ENCODE measurements at regions not wholly inside any gene's neighbourhood (a gene's known extent, or its start where the extent isn't known, plus 50 kb on each side); places are given as distances from the start of the nearest gene placed in this dataset.

DNA sequence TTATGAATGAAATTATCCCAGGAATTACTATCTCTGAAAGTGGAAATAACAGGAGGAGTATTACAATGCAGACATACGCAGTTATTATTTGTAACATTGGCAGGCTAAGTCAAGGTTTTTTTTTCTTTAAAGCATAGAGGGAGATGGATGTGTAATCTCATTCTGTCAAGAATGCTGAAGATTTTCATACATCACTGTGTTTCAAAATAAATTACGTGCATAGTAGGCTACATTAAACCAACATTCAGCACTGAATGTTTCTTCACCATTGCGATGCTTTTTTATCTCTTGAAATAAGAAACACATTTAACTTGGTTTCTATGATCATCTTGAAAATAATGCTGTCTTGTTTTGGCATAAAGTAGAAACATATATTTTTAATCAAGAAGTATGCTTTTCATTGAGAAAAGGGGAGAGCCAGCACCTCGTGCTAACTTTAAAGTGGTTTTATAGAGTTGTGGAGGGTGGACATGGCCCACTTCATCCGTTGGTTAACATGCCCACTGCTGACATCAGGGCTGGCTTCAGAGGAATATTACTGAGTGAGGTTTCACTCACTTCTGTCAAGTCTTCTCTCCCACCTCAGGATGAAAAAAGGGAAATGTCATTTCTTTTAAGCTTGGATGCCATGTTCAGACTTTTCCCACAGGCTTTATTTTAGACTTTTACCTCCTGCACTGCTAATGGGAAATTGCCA lies 203.6 kb upstream of the MEF2C start:
- H3K27ac ChIP-seq = no peak overlapping the region
- H3K4me1 ChIP-seq = no peaks in the 10 kb centered on the region
- no peak for DNase-seq (ENCODE audit: extremely low spot score in 2 of 2)
- no peaks in the 10 kb centered on the region for H3K36me3 ChIP-seq
- TF ChIP-seq, protein P1, sequence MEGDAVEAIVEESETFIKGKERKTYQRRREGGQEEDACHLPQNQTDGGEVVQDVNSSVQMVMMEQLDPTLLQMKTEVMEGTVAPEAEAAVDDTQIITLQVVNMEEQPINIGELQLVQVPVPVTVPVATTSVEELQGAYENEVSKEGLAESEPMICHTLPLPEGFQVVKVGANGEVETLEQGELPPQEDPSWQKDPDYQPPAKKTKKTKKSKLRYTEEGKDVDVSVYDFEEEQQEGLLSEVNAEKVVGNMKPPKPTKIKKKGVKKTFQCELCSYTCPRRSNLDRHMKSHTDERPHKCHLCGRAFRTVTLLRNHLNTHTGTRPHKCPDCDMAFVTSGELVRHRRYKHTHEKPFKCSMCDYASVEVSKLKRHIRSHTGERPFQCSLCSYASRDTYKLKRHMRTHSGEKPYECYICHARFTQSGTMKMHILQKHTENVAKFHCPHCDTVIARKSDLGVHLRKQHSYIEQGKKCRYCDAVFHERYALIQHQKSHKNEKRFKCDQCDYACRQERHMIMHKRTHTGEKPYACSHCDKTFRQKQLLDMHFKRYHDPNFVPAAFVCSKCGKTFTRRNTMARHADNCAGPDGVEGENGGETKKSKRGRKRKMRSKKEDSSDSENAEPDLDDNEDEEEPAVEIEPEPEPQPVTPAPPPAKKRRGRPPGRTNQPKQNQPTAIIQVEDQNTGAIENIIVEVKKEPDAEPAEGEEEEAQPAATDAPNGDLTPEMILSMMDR (IDR thresholded peaks at IDR 0.05) = no peak
- TF ChIP-seq POLR2AphosphoS5 (IDR thresholded peaks at IDR 0.05; ENCODE audit: insufficient read depth in 1 of 2, low read depth in 1 of 2) = no peak
- no peak for TF ChIP-seq POLR2A (IDR thresholded peaks at IDR 0.05)
- H3K4me3 ChIP-seq = no peak overlapping the region
- no peaks in the 10 kb centered on the region for H3K27me3 ChIP-seq
- H3K9me3 ChIP-seq = no peaks in the 10 kb centered on the region
- intact Hi-C loops (cut with DNase I) = no loop called here

DNA sequence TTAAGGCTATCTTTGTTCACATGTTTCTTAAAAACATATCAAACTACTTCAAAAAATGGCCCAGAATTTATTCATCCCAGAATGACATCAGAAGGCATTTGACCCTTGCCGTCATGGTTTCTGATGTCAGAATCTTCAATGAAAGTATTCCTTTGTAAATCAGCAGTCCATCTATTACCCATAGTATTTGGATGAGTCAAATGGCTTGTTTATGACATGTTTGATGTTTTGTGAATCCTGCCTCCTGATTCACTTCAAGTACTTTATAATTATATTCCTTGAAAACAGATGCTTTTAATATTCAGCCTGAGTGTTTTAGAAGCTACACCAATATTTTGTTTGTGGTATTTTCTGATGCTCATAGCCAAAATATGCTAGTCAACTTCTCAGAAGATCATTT lies 200.8 kb upstream of the MEF2C start:
- Histone ChIP-seq H3K4me1 (no peaks in the 10 kb centered on the region), H3K36me3 (no peaks in the 10 kb centered on the region), H3K27ac (no peak overlapping the region), H3K4me3 (no peak overlapping the region), H3K9me3 (no peaks in the 10 kb centered on the region), H3K27me3 (no peaks in the 10 kb centered on the region)
- DNase-seq (ENCODE audit: extremely low spot score in 2 of 2) = no peak
- TF ChIP-seq POLR2AphosphoS5 (IDR thresholded peaks at IDR 0.05; ENCODE audit: insufficient read depth in 1 of 2, low read depth in 1 of 2) = no peak
- no peak for TF ChIP-seq POLR2A (IDR thresholded peaks at IDR 0.05)
- TF ChIP-seq, protein P1 (IDR thresholded peaks at IDR 0.05) = no peak
- intact Hi-C loops (cut with DNase I) = no loop called here

DNA sequence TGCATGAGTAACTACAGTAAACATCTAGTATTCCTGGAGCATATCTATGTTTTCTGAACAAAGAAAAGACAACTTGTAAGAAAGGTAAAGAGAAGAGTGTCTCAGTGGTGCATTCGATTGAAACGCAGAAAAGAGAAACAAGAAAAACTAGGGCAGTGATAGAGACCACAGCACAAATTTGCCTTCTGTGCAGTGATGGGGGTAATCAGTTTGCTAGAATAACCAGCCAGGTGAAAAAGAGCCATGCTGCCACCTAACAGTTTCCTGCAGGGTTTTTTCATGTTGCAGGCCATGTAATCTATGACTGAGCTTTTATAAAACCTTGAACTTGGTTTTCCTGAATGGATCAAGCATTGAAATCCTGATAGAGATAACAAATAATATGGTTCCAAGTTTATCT lies 198.4 kb upstream of the MEF2C start:
- no peaks in the 10 kb centered on the region for H3K36me3 ChIP-seq
- intact Hi-C loops (cut with DNase I) = no loop called here
- no peaks in the 10 kb centered on the region for H3K9me3 ChIP-seq
- no peaks in the 10 kb centered on the region for H3K4me1 ChIP-seq
- no peak for DNase-seq (ENCODE audit: extremely low spot score in 2 of 2)
- no peak overlapping the region for H3K4me3 ChIP-seq
- no peaks in the 10 kb centered on the region for H3K27me3 ChIP-seq
- H3K27ac ChIP-seq = no peak overlapping the region
- TF ChIP-seq, protein P1 (IDR thresholded peaks at IDR 0.05) = no peak

DNA sequence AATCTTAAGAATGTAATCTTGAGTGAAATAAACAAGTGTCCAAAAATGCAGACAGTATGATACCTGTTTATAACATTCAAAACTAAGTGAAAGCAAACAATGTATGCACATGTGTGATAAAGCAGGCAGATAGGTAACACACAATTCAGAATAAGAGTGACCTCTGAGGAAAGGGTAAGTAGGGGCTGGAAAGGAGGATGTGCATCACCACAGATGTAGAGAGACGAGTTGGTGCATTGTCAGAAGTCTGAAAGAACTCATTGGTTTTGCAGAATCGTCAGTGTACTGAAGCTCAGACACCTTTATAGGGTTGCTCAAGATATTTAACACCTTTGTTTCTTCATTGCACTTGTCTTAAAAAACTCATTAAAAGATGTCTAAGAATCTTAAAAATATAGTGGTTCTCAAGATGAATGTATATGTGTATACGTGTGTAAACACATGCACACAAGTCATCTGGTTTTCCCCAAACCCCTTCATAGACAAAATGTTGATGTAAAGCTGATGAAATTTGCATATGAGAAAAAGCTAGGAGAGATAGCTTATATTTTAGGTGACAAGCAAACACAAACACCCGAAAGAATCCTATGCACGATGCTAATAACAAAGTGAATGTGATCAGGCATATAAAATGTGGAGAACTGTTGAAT lies 197.6 kb upstream of the MEF2C start:
- Histone ChIP-seq H3K27me3 (no peaks in the 10 kb centered on the region), H3K4me1 (no peaks in the 10 kb centered on the region), H3K9me3 (no peaks in the 10 kb centered on the region), H3K36me3 (no peaks in the 10 kb centered on the region), H3K27ac (no peak overlapping the region), H3K4me3 (no peak overlapping the region)
- TF ChIP-seq POLR2A (IDR thresholded peaks at IDR 0.05) (no peak), POLR2AphosphoS5 (IDR thresholded peaks at IDR 0.05; ENCODE audit: insufficient read depth in 1 of 2, low read depth in 1 of 2) (no peak)
- TF ChIP-seq, protein P1 (IDR thresholded peaks at IDR 0.05) = no peak
- no peak for DNase-seq (ENCODE audit: extremely low spot score in 2 of 2)
- intact Hi-C loops (cut with DNase I) = no loop called here
